ENCODE measurements at regions not wholly inside any gene's neighbourhood (a gene's known extent, or its start where the extent isn't known, plus 50 kb on each side); places are given as distances from the start of the nearest gene placed in this dataset.

- TF ChIP-seq CTCF (IDR thresholded peaks at IDR 0.05) (no peak), EP300 (IDR thresholded peaks at IDR 0.05) (no peak), POLR2A (IDR thresholded peaks at IDR 0.05) (no peak), POLR2AphosphoS5 (IDR thresholded peaks at IDR 0.05) (no peak)
These were observed 659.9 kb downstream of the EPM2A start for GRCh38 chr6:145075425-145075824.

Data from upper lobe of left lung (tissue), 4 donors.